ENCODE measurements at regions not wholly inside any gene's neighbourhood (a gene's known extent, or its start where the extent isn't known, plus 50 kb on each side); places are given as distances from the start of the nearest gene placed in this dataset.

- H3K9me3 ChIP-seq (ENCODE audit: low read length): no peaks in the 10 kb centered on the region
- TF ChIP-seq TAF1 (IDR thresholded peaks at IDR 0.05; ENCODE audit: low read depth) (no peak), REST (IDR thresholded peaks at IDR 0.05; ENCODE audit: borderline replicate concordance) (no peak), EP300 (conservative IDR thresholded peaks at IDR 0.05; ENCODE audit: poor library complexity, severe bottlenecking) (no peak), CTCF (IDR thresholded peaks at IDR 0.05; ENCODE audit: poor library complexity, severe bottlenecking) (no peak), EZH2 (IDR thresholded peaks at IDR 0.05; ENCODE audit: borderline replicate concordance, insufficient read depth, low read length, poor library complexity, severe bottlenecking) (no peak), POLR2AphosphoS5 (IDR thresholded peaks at IDR 0.05) (no peak), MXI1 (conservative IDR thresholded peaks at IDR 0.05; ENCODE audit: poor library complexity, severe bottlenecking) (no peak), RAD21 (conservative IDR thresholded peaks at IDR 0.05) (no peak), SMC3 (conservative IDR thresholded peaks at IDR 0.05; ENCODE audit: poor library complexity) (no peak)
- H4K20me1 ChIP-seq (ENCODE audit: insufficient read depth): no peaks in the 10 kb centered on the region
- H3K9me2 ChIP-seq (ENCODE audit: insufficient read depth, low read length): no peaks in the 10 kb centered on the region
- no peak overlapping the region for H3K9ac ChIP-seq (ENCODE audit: low read length)
- H3K4me2 ChIP-seq (ENCODE audit: low read length): no peak overlapping the region
- no peak overlapping the region for H3K4me3 ChIP-seq (ENCODE audit: low read length)
- no peaks in the 10 kb centered on the region for H3K27me3 ChIP-seq (ENCODE audit: insufficient read depth, low read depth, low read length)
- no peak overlapping the region for H3K27ac ChIP-seq (ENCODE audit: low read length)
- H3F3A ChIP-seq (ENCODE audit: insufficient read depth, low read length, poor library complexity, severe bottlenecking): no peaks in the 10 kb centered on the region
- H2AFZ ChIP-seq (ENCODE audit: low read depth, low read length): no peak overlapping the region
- no peaks in the 10 kb centered on the region for H3K79me2 ChIP-seq (replicated peaks; ENCODE audit: insufficient read depth, low read length)
- no peaks in the 10 kb centered on the region for H3K36me3 ChIP-seq (ENCODE audit: insufficient read depth, low read length)
Measured at GRCh38 chr7:25349283-25350017, 121.2 kb upstream of the NPVF start.

- Histone ChIP-seq H3K79me2 (replicated peaks; ENCODE audit: insufficient read depth, low read length) (no peaks in the 10 kb centered on the region), H3K27me3 (ENCODE audit: insufficient read depth, low read depth, low read length) (no peaks in the 10 kb centered on the region), H3K4me3 (ENCODE audit: low read length) (no peak overlapping the region), H3K36me3 (ENCODE audit: insufficient read depth, low read length) (no peaks in the 10 kb centered on the region), H3F3A (ENCODE audit: insufficient read depth, low read length, poor library complexity, severe bottlenecking) (no peaks in the 10 kb centered on the region), H3K27ac (ENCODE audit: low read length) (no peak overlapping the region), H3K9ac (ENCODE audit: low read length) (no peak overlapping the region), H3K4me2 (ENCODE audit: low read length) (no peak overlapping the region), H3K9me2 (ENCODE audit: insufficient read depth, low read length) (no peaks in the 10 kb centered on the region), H3K9me3 (ENCODE audit: low read length) (no peaks in the 10 kb centered on the region), H2AFZ (ENCODE audit: low read depth, low read length) (no peak overlapping the region), H4K20me1 (ENCODE audit: insufficient read depth) (no peaks in the 10 kb centered on the region)
- TF ChIP-seq CTCF (IDR thresholded peaks at IDR 0.05; ENCODE audit: poor library complexity, severe bottlenecking) (no peak), TAF1 (IDR thresholded peaks at IDR 0.05; ENCODE audit: low read depth) (no peak), EP300 (conservative IDR thresholded peaks at IDR 0.05; ENCODE audit: poor library complexity, severe bottlenecking) (no peak), SMC3 (conservative IDR thresholded peaks at IDR 0.05; ENCODE audit: poor library complexity) (no peak), EZH2 (IDR thresholded peaks at IDR 0.05; ENCODE audit: borderline replicate concordance, insufficient read depth, low read length, poor library complexity, severe bottlenecking) (no peak), REST (IDR thresholded peaks at IDR 0.05; ENCODE audit: borderline replicate concordance) (no peak), POLR2AphosphoS5 (IDR thresholded peaks at IDR 0.05) (no peak), RAD21 (conservative IDR thresholded peaks at IDR 0.05) (no peak), MXI1 (conservative IDR thresholded peaks at IDR 0.05; ENCODE audit: poor library complexity, severe bottlenecking) (no peak)
Measured at GRCh38 chr7:25350041-25350440, 121.8 kb upstream of the NPVF start.

All from neural cell (in vitro differentiated cells).